ENCODE measurements at regions not wholly inside any gene's neighbourhood (a gene's known extent, or its start where the extent isn't known, plus 50 kb on each side); places are given as distances from the start of the nearest gene placed in this dataset.

- H3K4me1 ChIP-seq (ENCODE audit: control insufficient read depth in 5 of 5, insufficient read depth in 5 of 5, low read length in 5 of 5): peaks cover 0 to 4% (median 0%) of the 10 kb centered on the region in 5 donors
- no peaks in the 10 kb centered on the region for H3K36me3 ChIP-seq (ENCODE audit: control insufficient read depth in 4 of 4, insufficient read depth in 4 of 4, low read length in 4 of 4)
- WGBS, 2 donors: 41 to 46% methylated on average over 5 of the region's 5 CpGs
- no peak overlapping the region for H3K27ac ChIP-seq (ENCODE audit: low read depth in 1 of 2, low read length in 1 of 2)
- DNase-seq: no peak
- no peak overlapping the region for H3K4me3 ChIP-seq
- H3K9me3 ChIP-seq (ENCODE audit: control insufficient read depth in 4 of 4, insufficient read depth in 3 of 4, low read length in 3 of 4): peaks cover 0 to 1% (median 0%) of the 10 kb centered on the region in 4 donors
- TF ChIP-seq, protein P1, sequence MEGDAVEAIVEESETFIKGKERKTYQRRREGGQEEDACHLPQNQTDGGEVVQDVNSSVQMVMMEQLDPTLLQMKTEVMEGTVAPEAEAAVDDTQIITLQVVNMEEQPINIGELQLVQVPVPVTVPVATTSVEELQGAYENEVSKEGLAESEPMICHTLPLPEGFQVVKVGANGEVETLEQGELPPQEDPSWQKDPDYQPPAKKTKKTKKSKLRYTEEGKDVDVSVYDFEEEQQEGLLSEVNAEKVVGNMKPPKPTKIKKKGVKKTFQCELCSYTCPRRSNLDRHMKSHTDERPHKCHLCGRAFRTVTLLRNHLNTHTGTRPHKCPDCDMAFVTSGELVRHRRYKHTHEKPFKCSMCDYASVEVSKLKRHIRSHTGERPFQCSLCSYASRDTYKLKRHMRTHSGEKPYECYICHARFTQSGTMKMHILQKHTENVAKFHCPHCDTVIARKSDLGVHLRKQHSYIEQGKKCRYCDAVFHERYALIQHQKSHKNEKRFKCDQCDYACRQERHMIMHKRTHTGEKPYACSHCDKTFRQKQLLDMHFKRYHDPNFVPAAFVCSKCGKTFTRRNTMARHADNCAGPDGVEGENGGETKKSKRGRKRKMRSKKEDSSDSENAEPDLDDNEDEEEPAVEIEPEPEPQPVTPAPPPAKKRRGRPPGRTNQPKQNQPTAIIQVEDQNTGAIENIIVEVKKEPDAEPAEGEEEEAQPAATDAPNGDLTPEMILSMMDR (IDR thresholded peaks at IDR 0.05; ENCODE audit: control extremely low read depth, extremely low read depth): no peak
- H3K9ac ChIP-seq (ENCODE audit: insufficient read depth in 1 of 2, low read length in 2 of 2): no peak overlapping the region
- no peak for ATAC-seq (ENCODE audit: insufficient read depth, low FRiP score)
- H3K27me3 ChIP-seq (ENCODE audit: control insufficient read depth in 3 of 3, insufficient read depth in 3 of 3, low read length in 2 of 3): no peaks in the 10 kb centered on the region
Measured at GRCh38 chr2:104448661-104449440, 405.1 kb upstream of the POU3F3 start.

DNA sequence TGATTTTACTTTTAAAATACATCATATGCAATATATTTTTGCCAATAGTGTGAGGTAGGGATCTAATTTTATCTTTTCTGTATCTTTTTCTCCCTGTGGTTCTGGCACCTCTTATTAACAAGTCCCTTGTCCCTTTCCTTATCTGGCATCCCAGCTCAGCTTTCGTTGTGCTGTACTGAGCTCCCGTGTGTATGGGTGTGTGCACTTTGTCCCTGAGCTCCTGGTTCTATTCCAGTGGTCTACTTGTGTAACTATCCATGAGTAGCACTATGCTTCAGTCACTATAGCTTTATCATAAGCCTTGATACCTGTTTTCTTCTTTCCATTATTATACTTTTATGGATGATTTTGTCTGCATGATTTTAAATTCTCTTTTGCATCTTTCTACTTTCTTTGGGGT is 401.4 kb upstream of the POU3F3 start:
- Histone ChIP-seq H3K9ac (ENCODE audit: insufficient read depth in 1 of 2, low read length in 2 of 2) (no peak overlapping the region), H3K4me1 (ENCODE audit: control insufficient read depth in 5 of 5, insufficient read depth in 5 of 5, low read length in 5 of 5) (peaks cover 0 to 4% (median 0%) of the 10 kb centered on the region in 5 donors), H3K4me3 (no peak overlapping the region), H3K27me3 (ENCODE audit: control insufficient read depth in 3 of 3, insufficient read depth in 3 of 3, low read length in 2 of 3) (no peaks in the 10 kb centered on the region), H3K36me3 (ENCODE audit: control insufficient read depth in 4 of 4, insufficient read depth in 4 of 4, low read length in 4 of 4) (no peaks in the 10 kb centered on the region), H3K27ac (ENCODE audit: low read depth in 1 of 2, low read length in 1 of 2) (no peak overlapping the region), H3K9me3 (ENCODE audit: control insufficient read depth in 4 of 4, insufficient read depth in 3 of 4, low read length in 3 of 4) (peaks cover 0 to 1% (median 0%) of the 10 kb centered on the region in 4 donors)
- ATAC-seq (ENCODE audit: insufficient read depth, low FRiP score) (no peak), DNase-seq (no peak)
- TF ChIP-seq, protein P1 (IDR thresholded peaks at IDR 0.05; ENCODE audit: control extremely low read depth, extremely low read depth): no peak
- 91 to 92% methylated on average over 2 of the region's 2 CpGs for WGBS, 2 donors

- H3K4me3 ChIP-seq: no peak overlapping the region
- no peaks in the 10 kb centered on the region for H3K4me1 ChIP-seq (ENCODE audit: control insufficient read depth in 5 of 5, insufficient read depth in 5 of 5, low read length in 5 of 5)
- no peaks in the 10 kb centered on the region for H3K9me3 ChIP-seq (ENCODE audit: control insufficient read depth in 4 of 4, insufficient read depth in 3 of 4, low read length in 3 of 4)
- TF ChIP-seq, protein P1 (IDR thresholded peaks at IDR 0.05; ENCODE audit: control extremely low read depth, extremely low read depth): no peak
- no peak overlapping the region for H3K27ac ChIP-seq (ENCODE audit: low read depth in 1 of 2, low read length in 1 of 2)
- WGBS, 2 donors: 81 to 83% methylated on average over 2 of the region's 2 CpGs
- no peaks in the 10 kb centered on the region for H3K27me3 ChIP-seq (ENCODE audit: control insufficient read depth in 3 of 3, insufficient read depth in 3 of 3, low read length in 2 of 3)
- no peak for DNase-seq
- no peak for ATAC-seq (ENCODE audit: insufficient read depth, low FRiP score)
- no peaks in the 10 kb centered on the region for H3K36me3 ChIP-seq (ENCODE audit: control insufficient read depth in 4 of 4, insufficient read depth in 4 of 4, low read length in 4 of 4)
- no peak overlapping the region for H3K9ac ChIP-seq (ENCODE audit: insufficient read depth in 1 of 2, low read length in 2 of 2)
Measured at GRCh38 chr2:104462731-104463130, 391.2 kb upstream of the POU3F3 start.
